Peyer's patch (tissue), 4 donors: ENCODE measurements at regions not wholly inside any gene's neighbourhood (a gene's known extent, or its start where the extent isn't known, plus 50 kb on each side); places are given as distances from the start of the nearest gene placed in this dataset.

Experiments
- POLR2A ChIP-seq, 2 donors: fragments of 450-650 bp; IDR thresholded peaks; one replicate each; pipeline ENCODE4 v1.5.1; 2017; ENCODE audit warnings: antibody characterized with exemption in 2 of 2, mild to moderate bottlenecking in 2 of 2, moderate library complexity in 2 of 2
- TF ChIP-seq, protein P1 (sequence below), 6 experiments: fragments of 450-650 bp in 4 of 6; fragments of 200-600 bp in 2 of 6; sonication (generic) in 1 of 6; IDR thresholded peaks; one replicate each; pipeline ENCODE4 v1.5.1; 2017 to 2019; ENCODE audit warnings: antibody characterized with exemption in 6 of 6, mild to moderate bottlenecking in 3 of 6, moderate library complexity in 1 of 6

DNA sequence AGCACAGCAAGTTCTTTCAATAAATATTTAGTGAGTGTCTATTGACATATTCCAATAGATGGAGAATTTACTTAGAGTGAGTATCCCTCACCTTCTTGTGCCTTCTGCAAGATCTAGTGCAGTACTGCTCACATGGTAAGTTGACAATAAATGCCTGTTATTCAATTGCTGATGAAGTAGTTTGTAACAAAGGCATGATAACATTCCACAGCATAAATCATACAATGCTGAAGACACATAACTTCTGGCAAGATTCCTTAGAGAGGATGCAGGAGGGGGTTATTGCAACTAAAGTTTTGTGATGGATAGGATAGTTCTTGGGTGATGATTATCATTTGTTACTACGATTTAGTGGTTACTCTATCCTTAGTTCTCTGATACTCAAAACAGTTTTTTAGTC, 112.2 kb upstream of the RBMS3 start:
- TF ChIP-seq, protein P1, sequence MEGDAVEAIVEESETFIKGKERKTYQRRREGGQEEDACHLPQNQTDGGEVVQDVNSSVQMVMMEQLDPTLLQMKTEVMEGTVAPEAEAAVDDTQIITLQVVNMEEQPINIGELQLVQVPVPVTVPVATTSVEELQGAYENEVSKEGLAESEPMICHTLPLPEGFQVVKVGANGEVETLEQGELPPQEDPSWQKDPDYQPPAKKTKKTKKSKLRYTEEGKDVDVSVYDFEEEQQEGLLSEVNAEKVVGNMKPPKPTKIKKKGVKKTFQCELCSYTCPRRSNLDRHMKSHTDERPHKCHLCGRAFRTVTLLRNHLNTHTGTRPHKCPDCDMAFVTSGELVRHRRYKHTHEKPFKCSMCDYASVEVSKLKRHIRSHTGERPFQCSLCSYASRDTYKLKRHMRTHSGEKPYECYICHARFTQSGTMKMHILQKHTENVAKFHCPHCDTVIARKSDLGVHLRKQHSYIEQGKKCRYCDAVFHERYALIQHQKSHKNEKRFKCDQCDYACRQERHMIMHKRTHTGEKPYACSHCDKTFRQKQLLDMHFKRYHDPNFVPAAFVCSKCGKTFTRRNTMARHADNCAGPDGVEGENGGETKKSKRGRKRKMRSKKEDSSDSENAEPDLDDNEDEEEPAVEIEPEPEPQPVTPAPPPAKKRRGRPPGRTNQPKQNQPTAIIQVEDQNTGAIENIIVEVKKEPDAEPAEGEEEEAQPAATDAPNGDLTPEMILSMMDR (IDR thresholded peaks at IDR 0.05) = no peak
- TF ChIP-seq POLR2A (IDR thresholded peaks at IDR 0.05) = no peak
